NCI-H1694 treated with DMSO at 0.1 percent for 48 hours (cell line): ENCODE measurements at regions not wholly inside any gene's neighbourhood (a gene's known extent, or its start where the extent isn't known, plus 50 kb on each side); places are given as distances from the start of the nearest gene placed in this dataset.

ENCODE experiments used
- DNase-seq: peaks from one replicate; lab custom pipeline; 2025; lab: John Stamatoyannopoulos, UW

- no peak for DNase-seq
These were observed 747.2 kb upstream of the MAN1A1 start for GRCh38 chr6:120096696-120097260.

- DNase-seq, result no peak
These were observed 733.6 kb upstream of the MAN1A1 start for GRCh38 chr6:120083186-120083585.

- no peak for DNase-seq
These were observed 727.9 kb upstream of the MAN1A1 start for GRCh38 chr6:120077489-120077888.

- no peak for DNase-seq
These were observed 708.8 kb upstream of the MAN1A1 start for GRCh38 chr6:120058410-120058809.

- no peak for DNase-seq
These were observed 706.5 kb upstream of the MAN1A1 start for GRCh38 chr6:120056085-120056484.

GRCh38 chr6:120055071-120055470 lies 705.5 kb upstream of the MAN1A1 start:
- no peak for DNase-seq

GRCh38 chr6:120039664-120040063 lies 690.1 kb upstream of the MAN1A1 start:
- DNase-seq, result no peak

GRCh38 chr6:120031837-120032236 lies 682.3 kb upstream of the MAN1A1 start:
- DNase-seq, result no peak

GRCh38 chr6:120026791-120027190 lies 677.2 kb upstream of the MAN1A1 start:
- DNase-seq, result no peak

GRCh38 chr6:120010075-120010474 lies 660.5 kb upstream of the MAN1A1 start:
- DNase-seq, result no peak

- DNase-seq, result no peak
These were observed 655.9 kb upstream of the MAN1A1 start for GRCh38 chr6:120005292-120005976.

GRCh38 chr6:119986934-119987549 lies 637.5 kb upstream of the MAN1A1 start:
- no peak for DNase-seq

- DNase-seq, result no peak
These were observed 636.6 kb upstream of the MAN1A1 start for GRCh38 chr6:119985952-119986736.

- DNase-seq, result no peak
These were observed 631.2 kb upstream of the MAN1A1 start for GRCh38 chr6:119980802-119981201.

- no peak for DNase-seq
These were observed 630.3 kb upstream of the MAN1A1 start for GRCh38 chr6:119979862-119980261.

GRCh38 chr6:119978274-119978889 lies 628.8 kb upstream of the MAN1A1 start:
- DNase-seq, result peak; percentile 5

- no peak for DNase-seq
These were observed 625.0 kb upstream of the MAN1A1 start for GRCh38 chr6:119974430-119975159.

- peak; percentile 4 for DNase-seq
These were observed 616.9 kb upstream of the MAN1A1 start for GRCh38 chr6:119966484-119966883.

- no peak for DNase-seq
These were observed 616.3 kb upstream of the MAN1A1 start for GRCh38 chr6:119965900-119966299.

- DNase-seq, result no peak
These were observed 615.4 kb upstream of the MAN1A1 start for GRCh38 chr6:119965008-119965407.

- DNase-seq, result no peak
These were observed 612.9 kb upstream of the MAN1A1 start for GRCh38 chr6:119962505-119962904.

- no peak for DNase-seq
These were observed 611.9 kb upstream of the MAN1A1 start for GRCh38 chr6:119961450-119961849.
